ENCODE measurements at regions not wholly inside any gene's neighbourhood (a gene's known extent, or its start where the extent isn't known, plus 50 kb on each side); places are given as distances from the start of the nearest gene placed in this dataset.
"Not testable (repeated sequence)": the region's sequence is repeated elsewhere in the genome, so short reads cannot be mapped to it uniquely, and the experiment has no call there.

DNA sequence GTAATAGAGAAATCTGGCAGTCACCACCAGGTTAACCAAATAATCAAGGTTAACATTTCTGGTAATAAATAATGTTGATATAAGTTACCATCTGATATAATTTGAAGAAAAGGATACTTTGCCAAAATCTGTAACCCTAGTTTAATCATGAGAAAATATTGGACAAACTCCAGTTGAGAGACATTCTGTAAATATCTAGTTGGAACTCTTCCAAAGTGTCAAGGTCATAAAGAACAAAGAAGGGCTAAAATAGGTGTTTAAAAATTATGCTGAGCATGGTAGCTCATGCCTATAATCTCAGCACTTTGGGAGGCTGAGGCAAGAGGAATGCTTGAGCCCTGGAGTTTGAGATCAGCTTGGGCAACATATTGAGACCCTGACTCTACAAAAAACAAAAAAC is 253.3 kb downstream of the MRPS30 start:
- DNase-seq (ENCODE audit: low read depth) = no peak

DNA sequence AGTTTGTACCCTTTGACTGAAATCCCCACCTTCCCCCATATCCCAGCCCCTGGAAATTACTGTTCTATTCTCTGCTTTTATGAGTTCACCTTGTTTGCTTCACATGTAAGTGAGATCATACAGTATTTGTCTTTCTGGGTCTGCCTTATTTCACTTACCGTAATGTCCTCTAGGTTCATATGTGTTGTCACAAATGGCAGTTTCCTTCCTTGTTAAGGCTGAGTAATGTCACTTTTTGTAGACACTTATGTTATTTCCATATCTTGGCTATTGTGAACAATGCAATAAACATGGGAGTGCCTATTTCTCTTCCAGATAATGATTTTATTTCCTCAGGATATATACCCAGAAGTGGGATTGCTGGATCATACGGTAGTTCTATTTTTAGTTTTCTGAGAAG is 272.3 kb downstream of the MRPS30 start:
- DNase-seq (ENCODE audit: low read depth) = no peak

DNA sequence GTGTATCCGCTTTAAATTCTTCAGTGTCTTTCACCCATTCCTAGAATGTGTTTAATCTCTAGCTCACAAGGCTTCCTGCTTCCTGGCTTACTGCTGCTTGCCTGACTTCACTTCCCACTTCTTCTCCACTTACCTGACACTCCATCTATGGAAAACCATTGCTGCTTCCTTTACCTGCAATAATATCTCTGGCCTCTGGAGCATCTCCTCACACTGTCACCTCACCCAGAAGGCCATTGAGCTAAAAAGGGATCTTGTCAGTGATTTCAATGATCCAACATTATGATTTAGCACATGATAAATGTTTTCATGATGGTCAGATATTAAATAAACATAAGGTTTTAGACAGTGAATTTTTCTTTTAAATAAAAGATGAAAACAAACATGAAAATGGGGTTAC is 281.1 kb downstream of the MRPS30 start:
- DNase-seq (ENCODE audit: low read depth) = no peak

DNA sequence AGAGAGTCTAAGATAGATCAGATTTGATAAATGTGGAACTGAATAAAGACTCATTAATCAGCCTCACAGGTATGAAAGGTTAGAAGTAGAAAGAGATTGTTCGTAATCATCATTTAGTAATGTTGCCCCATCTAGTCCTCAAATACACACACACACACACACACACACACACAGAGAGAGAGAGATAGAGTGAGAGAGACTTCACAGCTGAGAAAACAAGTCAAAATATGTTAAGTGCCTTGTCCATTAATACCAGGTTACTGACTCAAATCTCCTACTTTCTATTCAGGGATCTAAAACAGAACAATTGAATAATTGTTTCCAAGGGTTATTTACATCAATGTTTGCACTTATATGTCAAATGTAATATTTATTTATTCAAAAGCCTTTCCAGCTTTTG is 284.6 kb downstream of the MRPS30 start:
- DNase-seq (ENCODE audit: low read depth) = no peak

DNA sequence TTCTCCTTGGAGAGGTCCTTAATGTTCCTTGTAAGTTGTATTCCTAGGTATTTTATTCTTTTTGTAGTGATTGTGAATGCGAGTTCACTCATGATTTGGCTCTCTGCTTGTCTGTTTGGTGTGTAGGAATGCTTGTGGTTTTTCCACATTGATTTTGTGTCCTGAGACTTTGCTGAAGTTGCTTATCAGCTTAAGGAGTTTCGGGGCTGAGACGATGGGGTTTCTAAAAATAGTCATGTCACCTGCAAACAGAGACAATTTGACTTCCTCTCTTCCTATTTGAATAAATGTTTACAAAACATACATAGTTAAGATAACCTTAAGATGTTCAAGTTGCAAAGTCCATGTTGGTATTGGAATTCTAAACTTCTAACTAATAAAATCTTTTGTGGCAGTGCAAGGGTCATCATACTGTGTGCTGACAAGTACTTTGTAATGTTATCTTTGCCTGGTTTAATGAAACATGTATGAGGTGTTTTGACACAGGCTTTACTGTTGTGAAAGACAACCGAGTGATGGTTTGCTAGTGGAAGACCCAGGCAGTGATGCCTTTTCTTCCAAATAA is 286.2 kb downstream of the MRPS30 start:
- no peak for DNase-seq (ENCODE audit: low read depth)

DNA sequence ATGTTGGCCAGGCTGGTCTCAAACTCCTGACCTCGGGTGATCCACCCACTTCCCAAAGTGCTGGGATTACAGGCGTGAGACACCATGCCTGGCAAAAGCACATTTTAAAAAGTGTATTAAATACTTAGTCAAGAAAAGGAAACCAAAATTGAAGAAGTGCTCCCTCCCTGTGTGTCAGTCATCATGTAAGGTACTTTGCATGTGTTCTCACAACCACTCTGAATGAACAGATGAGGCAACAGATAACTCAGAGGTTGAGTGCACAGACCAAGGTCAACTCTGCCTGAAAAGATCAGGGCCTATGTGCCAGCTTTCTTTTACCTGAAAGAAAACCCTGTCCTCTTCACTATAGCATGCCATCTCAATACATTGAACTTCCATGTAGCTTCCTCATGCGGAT is 289.7 kb downstream of the MRPS30 start:
- DNase-seq (ENCODE audit: low read depth) = no peak

DNA sequence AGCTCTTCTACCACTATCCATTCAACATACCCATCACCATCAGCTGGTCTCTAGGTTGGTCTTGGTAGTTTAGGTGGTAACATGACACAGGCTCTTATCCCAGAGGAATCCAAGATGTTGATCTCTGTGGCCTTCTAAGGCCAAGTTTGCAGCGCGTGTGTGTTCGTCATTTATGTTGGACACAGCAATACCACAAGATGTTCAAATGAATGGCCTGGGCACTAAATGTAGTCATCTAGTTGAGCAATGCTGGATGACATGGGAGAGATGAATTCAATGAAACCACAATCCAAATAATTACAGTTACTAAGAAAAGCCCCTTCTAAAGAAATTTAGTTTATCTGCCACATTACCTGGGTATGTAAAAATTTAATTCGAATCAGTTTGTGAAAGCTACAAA is 292.4 kb downstream of the MRPS30 start:
- no peak for DNase-seq (ENCODE audit: low read depth)

DNA sequence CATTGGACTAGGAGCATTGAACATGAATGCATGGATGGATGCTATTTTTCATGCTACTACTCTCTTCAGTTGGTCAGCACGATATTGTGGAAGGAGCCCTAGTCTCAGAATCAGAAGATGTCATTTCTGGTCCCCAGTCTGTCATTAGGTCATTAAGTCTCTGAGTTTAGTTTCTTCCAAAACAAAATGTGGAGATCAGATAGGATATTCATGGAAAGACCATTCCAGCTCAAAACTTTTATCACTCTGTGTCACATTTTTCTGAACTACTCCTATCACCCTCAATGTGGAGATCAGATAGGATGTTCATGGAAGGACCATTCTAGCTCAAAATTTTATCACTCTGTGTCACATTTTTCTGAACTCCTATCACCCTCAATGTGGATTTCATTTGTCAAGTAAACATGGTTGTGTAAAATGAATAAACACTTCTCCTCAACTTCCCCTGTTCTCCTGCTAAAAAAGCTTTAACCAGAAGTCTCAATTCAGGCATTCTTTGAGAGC is 296.8 kb downstream of the MRPS30 start:
- DNase-seq (ENCODE audit: low read depth) = no peak

DNA sequence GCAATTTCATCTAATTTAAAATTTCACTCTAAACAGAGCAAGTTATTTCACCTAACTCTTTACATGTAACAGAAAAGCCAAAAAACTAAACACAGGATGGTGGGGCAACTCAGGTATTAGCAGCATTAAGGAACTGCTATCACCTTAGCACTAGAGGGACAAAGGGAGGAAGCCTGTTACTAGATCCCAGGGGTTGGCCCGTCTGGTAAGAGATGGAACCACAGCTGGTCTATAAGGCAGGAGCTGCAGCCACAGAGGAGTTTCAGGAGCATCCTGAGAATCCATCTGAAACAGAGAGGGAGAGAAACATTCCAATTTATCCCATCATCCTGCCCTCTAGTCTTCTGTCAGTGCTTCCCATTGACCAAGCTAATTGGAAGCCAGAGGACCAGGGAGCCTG is 300.3 kb downstream of the MRPS30 start:
- DNase-seq (ENCODE audit: low read depth) = no peak

DNA sequence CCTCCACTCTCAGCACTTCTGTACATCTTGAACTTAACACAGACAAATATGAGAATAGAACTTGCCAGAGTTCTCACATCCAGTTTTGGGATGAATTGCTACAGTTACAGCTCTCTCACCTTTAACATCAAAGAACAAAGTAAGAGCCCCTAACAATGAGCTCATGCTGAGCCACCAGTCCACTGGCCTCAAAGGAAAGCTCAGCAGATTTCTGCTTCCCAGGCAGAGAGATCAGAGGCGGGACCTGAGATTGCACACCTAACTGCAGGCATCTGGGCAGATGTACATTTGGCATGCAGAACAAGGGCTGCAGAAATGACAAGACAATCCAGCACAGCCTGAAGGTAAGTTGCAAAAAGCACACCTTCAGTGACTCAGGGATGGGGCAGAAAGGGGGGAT is 300.9 kb downstream of the MRPS30 start:
- DNase-seq (ENCODE audit: low read depth) = no peak

DNA sequence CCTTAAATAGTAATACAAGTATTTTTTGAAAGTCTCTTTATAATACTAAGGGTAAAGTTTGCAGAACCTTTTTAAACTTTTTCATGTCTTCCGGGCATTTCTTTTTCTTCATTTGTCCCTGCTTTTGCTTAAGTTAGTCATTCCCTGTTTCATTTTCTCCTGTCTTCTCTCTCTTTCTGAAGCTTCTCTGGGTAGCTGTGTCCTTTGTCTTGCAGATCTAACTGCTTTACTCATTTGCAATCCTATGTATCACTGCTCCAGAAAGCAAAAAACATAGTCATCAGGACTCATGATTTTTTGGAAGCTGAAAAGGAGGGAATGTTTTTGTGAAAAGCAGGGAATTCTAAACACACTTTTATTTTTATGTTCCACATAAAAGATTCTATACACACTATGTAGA is 301.7 kb downstream of the MRPS30 start:
- DNase-seq (ENCODE audit: low read depth) = no peak

DNA sequence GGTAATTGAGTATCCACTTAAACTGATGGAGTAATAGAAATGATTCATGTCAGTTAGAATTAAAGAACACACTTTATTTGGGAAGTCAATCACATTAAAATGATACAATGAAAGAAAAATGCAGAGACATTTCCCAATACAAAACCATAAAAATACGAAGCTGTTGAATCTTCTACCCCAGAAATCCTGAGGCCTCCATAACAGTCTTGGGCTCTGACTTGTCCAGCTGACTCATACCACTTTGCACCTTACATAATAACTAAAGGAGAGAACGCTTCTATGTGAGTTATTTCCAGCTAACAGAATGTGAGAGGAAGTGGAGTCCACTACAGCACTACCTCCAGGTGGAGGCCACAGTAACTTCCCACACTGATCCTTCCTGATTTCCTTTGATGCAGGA is 305.0 kb downstream of the MRPS30 start:
- peak; percentile 0 for DNase-seq (ENCODE audit: low read depth)

DNA sequence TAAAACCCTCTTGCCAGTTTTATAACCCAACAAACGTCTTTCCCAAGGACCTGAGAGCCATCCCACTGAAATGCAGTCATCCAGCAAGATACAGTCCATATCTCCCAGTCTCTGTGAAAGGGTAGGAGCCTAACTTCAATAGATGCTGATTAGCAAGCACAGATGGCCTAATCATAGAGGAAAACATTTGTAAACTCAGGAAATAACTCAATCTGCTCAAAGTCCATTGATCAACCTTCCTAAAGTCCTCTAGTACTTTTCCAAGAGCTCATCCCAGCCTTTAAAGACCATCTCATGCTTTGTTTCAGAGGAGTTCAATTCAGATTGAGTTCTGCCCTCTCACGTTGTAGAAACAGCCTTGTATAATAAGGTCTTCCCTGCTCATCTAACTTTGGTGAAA is 324.2 kb downstream of the MRPS30 start:
- no peak for DNase-seq (ENCODE audit: low read depth)

DNA sequence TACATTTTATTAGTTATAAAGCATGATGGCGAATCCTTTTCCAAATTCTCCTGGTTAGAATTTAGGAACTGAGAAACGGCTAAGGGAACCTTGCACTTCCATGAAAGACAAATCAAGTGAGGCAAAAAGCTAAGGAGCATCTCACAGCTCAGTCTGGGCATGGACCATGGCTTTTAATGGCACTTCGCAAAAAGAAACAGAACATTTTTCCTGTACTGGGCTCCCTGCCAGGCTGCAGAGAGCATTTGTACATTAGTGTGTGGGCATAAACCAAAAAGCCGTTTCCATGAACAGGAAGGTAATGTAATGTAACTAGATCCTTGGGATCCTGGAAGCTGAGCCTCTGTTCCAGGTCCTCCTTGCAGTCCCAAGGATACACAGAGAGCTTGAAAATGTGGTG is 354.2 kb downstream of the MRPS30 start:
- DNase-seq (ENCODE audit: low read depth) = no peak

DNA sequence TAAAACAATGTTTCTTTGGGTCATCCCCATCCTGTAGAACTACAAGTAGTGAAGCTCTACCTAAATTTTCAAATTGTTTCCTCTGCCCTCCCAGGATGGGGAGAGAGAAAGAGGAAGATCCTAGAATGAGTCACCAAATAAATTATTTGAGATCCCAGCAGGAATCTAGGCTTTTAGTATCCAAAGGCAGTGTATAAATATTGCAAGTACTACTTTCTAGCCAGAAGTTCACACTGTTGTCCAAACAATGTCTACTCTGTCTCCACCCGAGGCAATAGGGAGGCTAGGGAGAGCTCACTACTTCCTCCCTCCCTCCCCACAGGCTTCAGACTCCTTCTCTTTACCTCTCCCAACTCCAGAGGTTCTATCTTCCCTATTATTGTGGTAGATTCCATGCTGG is 362.8 kb downstream of the MRPS30 start:
- no peak for DNase-seq (ENCODE audit: low read depth)

DNA sequence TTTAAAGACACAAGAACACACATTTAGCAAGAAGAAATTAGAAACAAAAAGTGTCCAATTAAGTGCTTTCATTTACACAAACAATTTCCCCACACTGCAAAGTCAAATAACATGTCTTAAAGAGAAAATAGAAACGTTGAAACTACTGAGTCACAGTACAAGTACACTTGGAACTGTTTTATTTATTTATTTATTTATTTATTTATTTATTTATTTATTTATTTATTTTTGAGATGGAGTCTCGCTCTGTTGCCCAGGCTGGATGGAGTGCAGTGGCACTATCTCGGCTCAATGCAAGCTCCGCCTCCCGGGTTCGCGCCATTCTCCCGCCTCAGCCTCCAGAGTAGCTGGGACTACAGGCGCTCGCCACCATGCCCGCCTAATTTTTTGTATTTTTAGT is 363.9 kb downstream of the MRPS30 start:
- DNase-seq (ENCODE audit: low read depth) = not testable (repeated sequence)

DNA sequence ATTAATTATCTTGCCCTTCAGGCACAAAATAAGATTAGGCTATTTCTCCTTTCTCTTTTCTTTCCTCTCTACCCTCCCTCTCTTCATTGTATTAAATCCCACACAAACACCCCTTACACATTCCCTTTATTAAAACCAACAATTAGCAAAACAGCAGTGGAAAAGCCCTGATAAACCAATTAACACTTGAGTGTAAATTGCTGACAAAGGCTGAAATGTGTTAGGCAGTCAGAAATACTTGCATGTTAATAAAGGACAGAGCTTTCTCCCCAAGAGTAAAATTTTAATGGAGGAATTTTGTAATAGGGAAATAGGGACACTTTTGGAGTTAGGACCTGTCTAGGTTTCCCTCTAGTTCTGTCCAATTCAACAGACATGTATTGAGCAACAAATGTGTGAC is 370.9 kb downstream of the MRPS30 start:
- no peak for DNase-seq (ENCODE audit: low read depth)

DNA sequence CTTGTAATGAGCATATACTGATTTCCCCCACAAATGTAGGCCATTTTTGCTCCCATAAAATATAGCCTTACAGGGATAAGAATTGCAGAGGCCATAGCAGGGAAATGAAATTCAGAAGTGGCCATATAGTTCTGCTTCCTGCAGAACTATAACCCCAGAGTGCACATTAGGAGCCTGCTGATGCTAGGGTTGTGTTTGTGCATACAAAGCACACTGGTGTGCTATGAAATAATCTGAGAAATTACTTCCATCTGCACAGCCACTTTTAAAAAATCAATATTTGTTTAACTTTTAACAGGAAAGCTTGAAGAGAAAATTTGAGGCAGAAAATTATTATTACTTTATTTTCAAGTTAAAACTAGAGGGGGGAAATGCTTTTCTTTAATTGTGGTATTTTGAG is 380.3 kb downstream of the MRPS30 start:
- no peak for DNase-seq (ENCODE audit: low read depth)

DNA sequence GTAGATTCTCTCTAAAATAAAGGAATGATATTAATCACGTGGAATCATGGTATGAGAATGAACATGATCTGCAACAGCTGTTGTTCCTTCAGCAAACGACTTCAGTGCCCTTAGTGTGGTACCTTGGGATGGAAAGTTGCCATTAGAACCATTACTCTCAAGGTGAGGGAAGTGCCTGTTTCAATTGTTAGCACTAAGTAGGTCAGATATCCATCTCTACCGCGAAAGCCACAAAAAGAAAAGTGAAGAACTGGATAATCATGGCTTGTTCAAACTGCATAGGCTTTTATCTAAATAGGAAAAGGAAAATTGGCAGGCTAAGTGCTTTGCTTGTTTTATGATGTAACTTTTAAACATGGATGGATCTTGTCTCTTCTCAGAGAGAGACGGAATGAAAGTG is 380.7 kb downstream of the MRPS30 start:
- DNase-seq (ENCODE audit: low read depth) = no peak

DNA sequence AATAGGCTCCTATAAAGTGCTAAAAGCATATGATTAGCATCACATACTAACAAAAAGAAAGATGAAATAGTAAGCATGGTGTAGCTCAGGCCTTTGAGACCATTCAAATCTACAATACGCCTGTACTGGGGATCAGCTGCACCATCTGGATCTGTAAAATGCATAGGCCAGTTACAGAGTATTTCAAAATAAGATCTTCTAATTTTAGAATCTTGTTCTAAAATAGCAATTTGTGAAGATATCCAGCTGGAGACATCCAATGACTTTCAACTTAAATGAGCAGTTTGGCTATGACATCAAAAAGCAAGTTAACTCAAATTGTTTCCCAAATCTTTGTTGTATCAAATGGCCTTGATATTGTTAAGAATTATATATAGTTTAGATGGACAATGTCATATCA is 386.3 kb downstream of the MRPS30 start:
- no peak for DNase-seq (ENCODE audit: low read depth)
